ENCODE measurements at regions not wholly inside any gene's neighbourhood (a gene's known extent, or its start where the extent isn't known, plus 50 kb on each side); places are given as distances from the start of the nearest gene placed in this dataset.

DNA sequence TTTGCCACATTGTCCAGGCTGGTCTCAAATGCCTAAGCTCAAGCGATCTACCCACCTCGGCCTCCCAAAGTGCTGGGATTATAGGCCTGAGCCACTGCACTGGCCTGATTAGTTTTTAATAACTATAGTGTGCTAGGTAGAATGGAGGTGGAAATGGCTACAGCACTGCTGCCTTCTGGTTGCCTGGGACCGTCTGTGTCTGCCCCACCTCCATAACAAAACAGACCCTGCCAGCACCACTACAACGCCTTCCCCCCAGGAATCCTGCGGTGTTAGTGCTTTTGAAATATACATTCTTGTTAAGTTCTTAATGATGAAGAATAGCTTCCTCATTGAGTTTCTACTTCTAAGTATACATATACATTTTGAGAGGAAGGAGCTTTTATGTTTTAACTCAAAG, 148.2 kb upstream of the ITGA6 start:
- TF ChIP-seq CTCF (conservative IDR thresholded peaks at IDR 0.05; ENCODE audit: low read depth, low read length) (no peak), EZH2 (IDR thresholded peaks at IDR 0.05; ENCODE audit: borderline replicate concordance, low read depth, low read length, poor library complexity, severe bottlenecking) (no peak)
